Astrocyte of the spinal cord (primary cell): ENCODE measurements at regions not wholly inside any gene's neighbourhood (a gene's known extent, or its start where the extent isn't known, plus 50 kb on each side); places are given as distances from the start of the nearest gene placed in this dataset.

Source experiments
- DNase-seq: peaks from one replicate; pipeline ENCODE4 v3.0.0; 2011; ENCODE audit warnings: low read depth, low spot score
- H3K4me3 ChIP-seq: 2 replicates; pipeline ENCODE4 v1.5.1; 2011; ENCODE audit warnings: low read depth, mild to moderate bottlenecking, low read length, moderate library complexity
- CTCF ChIP-seq: IDR thresholded peaks from 2 replicates; pipeline ENCODE4 v1.5.1; 2012; ENCODE audit warnings: low read depth, mild to moderate bottlenecking, low read length, inconsistent platforms
- in situ Hi-C: cut with HindIII; loops from 2 replicates; pipeline ENCODE4 v1.10.0; 2017; ENCODE audit warnings: low sequenced_read_pairs

- in situ Hi-C loops, result no loop called here
- no peak for DNase-seq
- no peak overlapping the region for H3K4me3 ChIP-seq
- no peak for TF ChIP-seq CTCF
These were observed 245.6 kb upstream of the SATB1 start for GRCh38 chr3:18670759-18671158.

GRCh38 chr3:18669374-18669773, 244.2 kb upstream of the SATB1 start:
- no peak for TF ChIP-seq CTCF
- DNase-seq, result no peak
- in situ Hi-C loops, result no loop called here
- H3K4me3 ChIP-seq, result no peak overlapping the region

- no peak overlapping the region for H3K4me3 ChIP-seq
- no peak for TF ChIP-seq CTCF
- in situ Hi-C loops, result no loop called here
- no peak for DNase-seq
These were observed 242.4 kb upstream of the SATB1 start for GRCh38 chr3:18667552-18667951.

- no peak overlapping the region for H3K4me3 ChIP-seq
- DNase-seq, result no peak
- in situ Hi-C loops, result no loop called here
- no peak for TF ChIP-seq CTCF
These were observed 241.5 kb upstream of the SATB1 start for GRCh38 chr3:18666655-18667054.

- no peak for DNase-seq
- no peak for TF ChIP-seq CTCF
- in situ Hi-C loops, result no loop called here
- no peak overlapping the region for H3K4me3 ChIP-seq
These were observed 234.9 kb upstream of the SATB1 start for GRCh38 chr3:18660059-18660458.

- no peak for DNase-seq
- H3K4me3 ChIP-seq, result no peak overlapping the region
- no peak for TF ChIP-seq CTCF
- in situ Hi-C loops, result no loop called here
These were observed 233.0 kb upstream of the SATB1 start for GRCh38 chr3:18657858-18658820.
